Urinary bladder (tissue), 3 donors: ENCODE measurements at regions not wholly inside any gene's neighbourhood (a gene's known extent, or its start where the extent isn't known, plus 50 kb on each side); places are given as distances from the start of the nearest gene placed in this dataset.
"Not testable (repeated sequence)": the region's sequence is repeated elsewhere in the genome, so short reads cannot be mapped to it uniquely, and the experiment has no call there.

Experiments used
- DNase-seq: peaks from one replicate; pipeline ENCODE4 v3.0.0-alpha.2; 2015; ENCODE audit errors: extremely low spot score
- H3K27ac ChIP-seq: one replicate; pipeline ENCODE4 v1.5.1; 2013; ENCODE audit warnings: low read depth, mild to moderate bottlenecking, moderate library complexity
- H3K36me3 ChIP-seq: one replicate; pipeline ENCODE4 v1.6.1; 2013; ENCODE audit warnings: mild to moderate bottlenecking, moderate library complexity; ENCODE audit not compliant: insufficient read depth
- H3K4me1 ChIP-seq: one replicate; pipeline ENCODE4 v1.6.1; 2013; ENCODE audit warnings: mild to moderate bottlenecking, moderate library complexity; ENCODE audit not compliant: insufficient read depth
- H3K4me3 ChIP-seq: one replicate; pipeline ENCODE4 v1.5.1; 2013; ENCODE audit warnings: low read depth, low read length
- WGBS: extraction: QIAGEN DNeasy Blood & Tissue Kit; methylation state at CpG from one replicate; pipeline ENCODE4 v1.1.7; 2013; 5-methylcytosine and 5-hydroxymethylcytosine counted together
- donor health status: healthy with polysubstance abuse.
- donor health status: healthy.

GRCh38 chr17:15847447-15848229, 97.3 kb upstream of the ADORA2B start:
- H3K4me3 ChIP-seq, H3K4me1 ChIP-seq, H3K36me3 ChIP-seq, H3K27ac ChIP-seq, DNase-seq: not testable (repeated sequence)
- WGBS, result 21% methylated on average over 5 of the region's 6 CpGs

- not testable (repeated sequence) for DNase-seq, H3K36me3 ChIP-seq, H3K4me3 ChIP-seq, H3K4me1 ChIP-seq, H3K27ac ChIP-seq
- WGBS, result 40% methylated on average over 5 of the region's 6 CpGs
Observed at GRCh38 chr17:15849054-15849453, 95.9 kb upstream of the ADORA2B start.

- H3K36me3 ChIP-seq, DNase-seq, H3K27ac ChIP-seq, H3K4me1 ChIP-seq, H3K4me3 ChIP-seq: not testable (repeated sequence)
- WGBS, result 73% methylated on average over 2 of the region's 2 CpGs
Observed at GRCh38 chr17:15850071-15850470, 94.9 kb upstream of the ADORA2B start.

GRCh38 chr17:15850687-15851086, 94.2 kb upstream of the ADORA2B start:
- 68% methylated on average over 3 of the region's 3 CpGs for WGBS
- not testable (repeated sequence) for H3K27ac ChIP-seq, H3K4me3 ChIP-seq, DNase-seq, H3K36me3 ChIP-seq, H3K4me1 ChIP-seq

GRCh38 chr17:15852863-15853262, 92.1 kb upstream of the ADORA2B start:
- WGBS, result 31% methylated on average over 2 of the region's 4 CpGs
- not testable (repeated sequence) for H3K4me1 ChIP-seq, H3K36me3 ChIP-seq, H3K27ac ChIP-seq, DNase-seq, H3K4me3 ChIP-seq

GRCh38 chr17:15856191-15856590, 88.7 kb upstream of the ADORA2B start:
- H3K36me3 ChIP-seq, H3K27ac ChIP-seq, DNase-seq, H3K4me1 ChIP-seq, H3K4me3 ChIP-seq: not testable (repeated sequence)
- 52% methylated on average over 2 of the region's 3 CpGs for WGBS

- WGBS, result 80% methylated on average over 2 of the region's 2 CpGs
- not testable (repeated sequence) for H3K36me3 ChIP-seq, H3K4me3 ChIP-seq, H3K27ac ChIP-seq, DNase-seq, H3K4me1 ChIP-seq
Observed at GRCh38 chr17:15856745-15857144, 88.2 kb upstream of the ADORA2B start.

GRCh38 chr17:15858082-15858481, 86.8 kb upstream of the ADORA2B start:
- not testable (repeated sequence) for H3K4me3 ChIP-seq, DNase-seq, H3K27ac ChIP-seq, H3K4me1 ChIP-seq, H3K36me3 ChIP-seq
- 80% methylated on average over 3 of the region's 3 CpGs for WGBS

- H3K4me3 ChIP-seq, H3K4me1 ChIP-seq, DNase-seq, H3K36me3 ChIP-seq, H3K27ac ChIP-seq: not testable (repeated sequence)
- WGBS, result 91% methylated on average over 5 of the region's 5 CpGs
Observed at GRCh38 chr17:15860774-15861173, 84.2 kb upstream of the ADORA2B start.

- H3K4me1 ChIP-seq, H3K36me3 ChIP-seq, DNase-seq, H3K4me3 ChIP-seq, H3K27ac ChIP-seq: not testable (repeated sequence)
- 92% methylated on average over 4 of the region's 4 CpGs for WGBS
Observed at GRCh38 chr17:15864061-15864460, 80.9 kb upstream of the ADORA2B start.

- 53% methylated on average over 4 of the region's 4 CpGs for WGBS
- H3K27ac ChIP-seq, H3K36me3 ChIP-seq, H3K4me1 ChIP-seq, H3K4me3 ChIP-seq, DNase-seq: not testable (repeated sequence)
Observed at GRCh38 chr17:15864472-15864871, 80.5 kb upstream of the ADORA2B start.

GRCh38 chr17:15866015-15866414, 78.9 kb upstream of the ADORA2B start:
- 96% methylated on average over 3 of the region's 3 CpGs for WGBS

GRCh38 chr17:15867331-15867730, 77.6 kb upstream of the ADORA2B start:
- not testable (repeated sequence) for H3K36me3 ChIP-seq, H3K27ac ChIP-seq, H3K4me1 ChIP-seq, H3K4me3 ChIP-seq, DNase-seq
- 96% methylated on average over 30 of the region's 31 CpGs for WGBS

More at GRCh38 chr17:15866015-15866414, 78.9 kb upstream of the ADORA2B start:
- H3K36me3 ChIP-seq, DNase-seq, H3K4me1 ChIP-seq, H3K27ac ChIP-seq, H3K4me3 ChIP-seq: not testable (repeated sequence)

GRCh38 chr17:15869868-15870267, 75.1 kb upstream of the ADORA2B start:
- DNase-seq, H3K4me3 ChIP-seq, H3K4me1 ChIP-seq, H3K27ac ChIP-seq, H3K36me3 ChIP-seq: not testable (repeated sequence)
- WGBS, result no CpG with 5 or more reads among the region's 2 CpGs
